IMR-90 (cell line): ENCODE measurements at regions not wholly inside any gene's neighbourhood (a gene's known extent, or its start where the extent isn't known, plus 50 kb on each side); places are given as distances from the start of the nearest gene placed in this dataset.

Source experiments
- ATAC-seq: fragments of 200-7000 bp; cut with Tn5 transposase; 2 replicates; pipeline ENCODE4 v1.9.1; 2020; ENCODE audit warnings: low read depth, mild to moderate bottlenecking, moderate library complexity
- BruUV-seq: library from RNA; stranded (reverse); fragments of 400-500 nt; replicated peaks from 2 replicates; lab custom pipeline; 2021; lab: Mats Ljungman, UMichigan
- CTCF ChIA-PET: fragments of 300-600 bp; formaldehyde crosslinking; extraction: SDS; loops from one replicate; lab custom pipeline; 2021; ENCODE audit warnings: antibody characterized with exemption; lab: Yijun Ruan, JAX
- POLR2A ChIA-PET: fragments of 300-600 bp; sonication (Branson Sonifier 250); formaldehyde crosslinking; loops from one replicate; lab custom pipeline; 2022; ENCODE audit warnings: antibody characterized with exemption; ENCODE audit not compliant: unreplicated experiment; lab: Charles Lee
- DNase-seq: peaks from one replicate; pipeline ENCODE4 v3.0.0; 2013
- H2AFZ ChIP-seq: replicated peaks from 2 replicates; pipeline ENCODE3; 2013; ENCODE audit warnings: low read length, mild to moderate bottlenecking; ENCODE audit not compliant: poor library complexity
- H2AK5ac ChIP-seq: 2 replicates; pipeline ENCODE4 v1.6.1; 2013; ENCODE audit warnings: low read depth, low read length, inconsistent platforms
- H2AK9ac ChIP-seq: replicated peaks from 2 replicates; pipeline ENCODE3; 2013; ENCODE audit warnings: mild to moderate bottlenecking, low read depth, low read length, moderate library complexity; ENCODE audit not compliant: poor library complexity
- H2BK120ac ChIP-seq: 2 replicates; pipeline ENCODE4 v1.6.1; 2013; ENCODE audit warnings: low read depth, low read length, inconsistent platforms
- H2BK15ac ChIP-seq: 3 replicates; pipeline ENCODE4 v1.6.1; 2013; ENCODE audit warnings: low read depth, low read length, inconsistent platforms
- H2BK20ac ChIP-seq: 2 replicates; pipeline ENCODE4 v1.6.1; 2013; ENCODE audit warnings: low read depth, mild to moderate bottlenecking, inconsistent platforms, low read length, moderate library complexity
- H2BK5ac ChIP-seq: 2 replicates; pipeline ENCODE4 v1.6.1; 2013; ENCODE audit warnings: mild to moderate bottlenecking, low read depth, low read length, inconsistent platforms; ENCODE audit not compliant: poor library complexity, severe bottlenecking
- H3K14ac ChIP-seq: replicated peaks from 2 replicates; pipeline ENCODE4 v1.6.1; 2013; ENCODE audit warnings: low read depth, low read length, inconsistent platforms
- H3K18ac ChIP-seq: 2 replicates; pipeline ENCODE4 v1.6.1; 2013; ENCODE audit warnings: low read depth, low read length, control low read depth
- H3K23ac ChIP-seq: 2 replicates; pipeline ENCODE4 v1.6.1; 2013; ENCODE audit warnings: low read depth, low read length, inconsistent platforms
- H3K27ac ChIP-seq: 2 replicates; pipeline ENCODE4 v1.5.1; 2013; ENCODE audit warnings: mild to moderate bottlenecking, control low read depth, low read length; ENCODE audit not compliant: insufficient read depth
- H3K27me3 ChIP-seq: 2 replicates; pipeline ENCODE4 v1.6.1; 2013; ENCODE audit warnings: low read length; ENCODE audit not compliant: control insufficient read depth, insufficient read depth
- H3K36me3 ChIP-seq: 2 replicates; pipeline ENCODE4 v1.6.1; 2013; ENCODE audit warnings: low read length, mixed read lengths; ENCODE audit not compliant: control insufficient read depth, insufficient read depth
- H3K4ac ChIP-seq: 2 replicates; pipeline ENCODE4 v1.6.1; 2013; ENCODE audit warnings: low read depth, low read length, inconsistent platforms
- H3K4me1 ChIP-seq: 2 replicates; pipeline ENCODE4 v1.6.1; 2013; ENCODE audit warnings: low read length, mixed read lengths; ENCODE audit not compliant: control insufficient read depth, insufficient read depth
- H3K4me2 ChIP-seq: 2 replicates; pipeline ENCODE4 v1.6.1; 2013; ENCODE audit warnings: low read depth, mild to moderate bottlenecking, control low read depth, low read length, moderate library complexity
- H3K4me3 ChIP-seq: 2 replicates; pipeline ENCODE4 v1.5.1; 2013; ENCODE audit warnings: low read depth, mild to moderate bottlenecking, control low read depth, low read length, moderate library complexity; ENCODE audit not compliant: insufficient read depth
- H3K56ac ChIP-seq: 2 replicates; pipeline ENCODE4 v1.6.1; 2013; ENCODE audit warnings: low read length, inconsistent platforms; ENCODE audit not compliant: insufficient read depth; ENCODE audit errors: extremely low read depth
- H3K79me1 ChIP-seq, 2 experiments: 2 replicates each; pipeline ENCODE4 v1.6.1; 2013; ENCODE audit warnings: low read length in 2 of 2, inconsistent platforms in 1 of 2, low read depth in 1 of 2
- H3K9ac ChIP-seq: 2 replicates; pipeline ENCODE4 v1.6.1; 2013; ENCODE audit warnings: low read depth, low read length, control low read depth
- H3K9me1 ChIP-seq: 2 replicates; pipeline ENCODE4 v1.6.1; 2013; ENCODE audit warnings: low read length, inconsistent platforms; ENCODE audit not compliant: insufficient read depth
- H3K9me3 ChIP-seq: 2 replicates; pipeline ENCODE4 v1.6.1; 2013; ENCODE audit warnings: low read length; ENCODE audit not compliant: control insufficient read depth, insufficient read depth
- H4K20me1 ChIP-seq: 2 replicates; pipeline ENCODE4 v1.6.1; 2013; ENCODE audit warnings: low read length, inconsistent platforms; ENCODE audit not compliant: insufficient read depth
- H4K5ac ChIP-seq: 2 replicates; pipeline ENCODE4 v1.6.1; 2013; ENCODE audit warnings: mild to moderate bottlenecking, low read depth, low read length, control low read depth
- H4K8ac ChIP-seq, 2 experiments: 2 replicates each; pipeline ENCODE4 v1.6.1; 2013; ENCODE audit warnings: low read depth in 2 of 2, low read length in 2 of 2, control low read depth in 1 of 2, inconsistent platforms in 1 of 2
- H4K91ac ChIP-seq: 2 replicates; pipeline ENCODE4 v1.6.1; 2013; ENCODE audit warnings: low read depth, low read length, inconsistent platforms; ENCODE audit not compliant: insufficient read depth
- MAZ ChIP-seq: IDR thresholded peaks from 2 replicates; pipeline ENCODE4 v1.6.1; 2012; ENCODE audit warnings: low read depth, mild to moderate bottlenecking, low read length, improper control_type of control experiment, moderate library complexity, borderline replicate concordance
- MXI1 ChIP-seq: IDR thresholded peaks from 2 replicates; pipeline ENCODE4 v1.6.1; 2012; ENCODE audit warnings: low read depth, mild to moderate bottlenecking, low read length, moderate library complexity, borderline replicate concordance
- RAD21 ChIP-seq: IDR thresholded peaks from 2 replicates; pipeline ENCODE4 v1.6.1; 2012; ENCODE audit warnings: low read length, improper control_type of control experiment
- WGBS, 2 experiments: methylation state at CpG; one replicate each; pipeline versions ENCODE4 v1.1.5 to v1.1.7; 2013; ENCODE audit warnings: missing lambda C conversion rate in 2 of 2; ENCODE audit not compliant: insufficient read length in 1 of 2; ENCODE audit errors: extremely low coverage in 2 of 2; 5-methylcytosine and 5-hydroxymethylcytosine counted together
- dilution Hi-C: fragments of 300-500 bp; cut with HindIII; formaldehyde crosslinking; loops from one replicate; pipeline ENCODE4 v1.14.3; 2018; ENCODE audit warnings: low sequenced_read_pairs; ENCODE audit not compliant: unreplicated experiment
- in situ Hi-C: fragments of 300-500 bp; cut with MboI; formaldehyde crosslinking; loops from 3 replicates; pipeline ENCODE4 v1.14.3; 2019; ENCODE audit warnings: low sequenced_read_pairs, inconsistent platforms, mixed read lengths
- intact Hi-C: fragments of 100-400 bp; cut with micrococcal nuclease; formaldehyde crosslinking; loops from 2 replicates; pipeline ENCODE4 v1.10.0; 2022
- TF ChIP-seq, protein P1 (sequence below): conservative IDR thresholded peaks from 2 replicates; pipeline ENCODE4 v1.5.1; 2012; ENCODE audit warnings: mild to moderate bottlenecking, low read depth, low read length, improper control_type of control experiment

DNA sequence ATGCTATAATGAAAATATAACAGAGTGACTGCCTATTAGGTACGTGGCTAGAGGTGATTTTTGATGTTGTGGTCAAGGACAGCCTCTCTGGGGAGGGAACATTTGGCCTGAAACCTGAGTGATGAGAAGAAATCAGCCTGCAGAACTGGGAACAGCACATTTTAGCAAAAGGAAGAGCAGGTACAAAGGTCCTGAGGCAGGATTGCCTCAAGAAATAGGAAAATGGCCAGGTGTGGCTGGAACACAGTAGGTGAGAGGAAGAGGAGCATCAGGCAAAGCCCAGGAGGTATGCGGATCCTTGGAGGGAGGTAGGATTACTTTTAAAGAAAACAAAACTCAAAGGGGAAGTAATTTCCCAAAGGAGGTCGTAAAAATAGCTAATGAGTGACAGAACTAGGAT, 582.9 kb downstream of the MED13L start:
- Histone ChIP-seq H3K27me3 (peaks cover 2% of the 10 kb centered on the region; the same call in 1 of the 2 replicates), H2AK9ac (no peak overlapping the region), H3K23ac (no peak overlapping the region), H2BK20ac (no peak overlapping the region), H2BK15ac (no peak overlapping the region), H2AK5ac (no peak overlapping the region), H4K8ac (no peak overlapping the region), H3K9me3 (no peaks in the 10 kb centered on the region), H3K9me1 (no peaks in the 10 kb centered on the region), H4K91ac (no peak overlapping the region), H3K27ac (no peak overlapping the region), H2BK5ac (no peak overlapping the region), H3K79me1 (no peaks in the 10 kb centered on the region), H2BK120ac (no peak overlapping the region), H3K9ac (no peak overlapping the region), H3K4me3 (no peak overlapping the region), H3K4me1 (no peaks in the 10 kb centered on the region), H3K4ac (no peak overlapping the region), H3K56ac (no peak overlapping the region), H3K18ac (no peak overlapping the region), H4K20me1 (no peaks in the 10 kb centered on the region), H4K5ac (no peak overlapping the region), H3K36me3 (no peaks in the 10 kb centered on the region), H2AFZ (no peak overlapping the region), H3K14ac (no peak overlapping the region), H3K4me2 (no peak overlapping the region)
- DNase-seq = no peak
- ChIA-PET CTCF (no interaction called here), POLR2A (no interaction called here)
- intact Hi-C loops = no loop called here
- dilution Hi-C loops = no loop called here
- no peak for ATAC-seq
- WGBS, 2 experiments = no CpG with 5 or more reads among the region's 3 CpGs
- in situ Hi-C loops = no loop called here
- TF ChIP-seq MXI1 (no peak), RAD21 (no peak), MAZ (no peak)
- TF ChIP-seq, protein P1, sequence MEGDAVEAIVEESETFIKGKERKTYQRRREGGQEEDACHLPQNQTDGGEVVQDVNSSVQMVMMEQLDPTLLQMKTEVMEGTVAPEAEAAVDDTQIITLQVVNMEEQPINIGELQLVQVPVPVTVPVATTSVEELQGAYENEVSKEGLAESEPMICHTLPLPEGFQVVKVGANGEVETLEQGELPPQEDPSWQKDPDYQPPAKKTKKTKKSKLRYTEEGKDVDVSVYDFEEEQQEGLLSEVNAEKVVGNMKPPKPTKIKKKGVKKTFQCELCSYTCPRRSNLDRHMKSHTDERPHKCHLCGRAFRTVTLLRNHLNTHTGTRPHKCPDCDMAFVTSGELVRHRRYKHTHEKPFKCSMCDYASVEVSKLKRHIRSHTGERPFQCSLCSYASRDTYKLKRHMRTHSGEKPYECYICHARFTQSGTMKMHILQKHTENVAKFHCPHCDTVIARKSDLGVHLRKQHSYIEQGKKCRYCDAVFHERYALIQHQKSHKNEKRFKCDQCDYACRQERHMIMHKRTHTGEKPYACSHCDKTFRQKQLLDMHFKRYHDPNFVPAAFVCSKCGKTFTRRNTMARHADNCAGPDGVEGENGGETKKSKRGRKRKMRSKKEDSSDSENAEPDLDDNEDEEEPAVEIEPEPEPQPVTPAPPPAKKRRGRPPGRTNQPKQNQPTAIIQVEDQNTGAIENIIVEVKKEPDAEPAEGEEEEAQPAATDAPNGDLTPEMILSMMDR = no peak
- no TSS peak for BruUV-seq
